ENCODE measurements at regions not wholly inside any gene's neighbourhood (a gene's known extent, or its start where the extent isn't known, plus 50 kb on each side); places are given as distances from the start of the nearest gene placed in this dataset.

GRCh38 chr3:30342318-30343060 is 263.9 kb upstream of the TGFBR2 start:
- DNase-seq (no peak), ATAC-seq (ENCODE audit: low FRiP score) (peak; percentile 94)
- Histone ChIP-seq H3K9me3 (ENCODE audit: control insufficient read depth, low read length) (no peaks in the 10 kb centered on the region), H3K36me3 (ENCODE audit: control insufficient read depth in 1 of 2, insufficient read depth in 2 of 2, low read length in 1 of 2) (no peaks in the 10 kb centered on the region), H3K4me3 (ENCODE audit: low read length in 2 of 2) (no peak overlapping the region), H3K27ac (ENCODE audit: low read depth in 1 of 2, low read length in 2 of 2) (peak overlapping the region; percentile 67 to 79), H3K4me1 (ENCODE audit: control insufficient read depth in 1 of 2, insufficient read depth in 2 of 2, low read length in 2 of 2) (peaks cover 2 to 3% of the 10 kb centered on the region in 2 donors), H3K27me3 (ENCODE audit: control insufficient read depth in 1 of 2, insufficient read depth in 2 of 2, low read length in 1 of 2) (no peaks in the 10 kb centered on the region)
- intact Hi-C loops (cut with DNase I), result loop anchor here (10.0 kb wide), 2 partner anchors 152 to 352 kb away; no protein-coding TSS in a partner anchor
- 30 to 31% methylated on average over 6 of the region's 6 CpGs for WGBS, 2 donors

GRCh38 chr3:30343067-30343831 is 263.2 kb upstream of the TGFBR2 start:
- H3K9me3 ChIP-seq (ENCODE audit: control insufficient read depth, low read length), result no peaks in the 10 kb centered on the region
- 66% methylated on average over 4 of the region's 4 CpGs for WGBS, 2 donors
- ATAC-seq (ENCODE audit: low FRiP score) (no peak), DNase-seq (no peak)
- intact Hi-C loops (cut with DNase I), result loop anchor here (10.0 kb wide), 2 partner anchors 152 to 352 kb away; no protein-coding TSS in a partner anchor
- H3K4me1 ChIP-seq (ENCODE audit: control insufficient read depth in 1 of 2, insufficient read depth in 2 of 2, low read length in 2 of 2), result peaks cover 2 to 3% of the 10 kb centered on the region in 2 donors
- H3K27ac ChIP-seq (ENCODE audit: low read depth in 1 of 2, low read length in 2 of 2), result peak overlapping the region in 1 of 2 donors; percentile 67
- H3K27me3 ChIP-seq (ENCODE audit: control insufficient read depth in 1 of 2, insufficient read depth in 2 of 2, low read length in 1 of 2), result no peaks in the 10 kb centered on the region
- no peaks in the 10 kb centered on the region for H3K36me3 ChIP-seq (ENCODE audit: control insufficient read depth in 1 of 2, insufficient read depth in 2 of 2, low read length in 1 of 2)
- no peak overlapping the region for H3K4me3 ChIP-seq (ENCODE audit: low read length in 2 of 2)

- 98% methylated on average over 1 of the region's 1 CpG for WGBS, 2 donors
- intact Hi-C loops (cut with DNase I), result loop anchor here (10.0 kb wide), 2 partner anchors 151 to 351 kb away; no protein-coding TSS in a partner anchor
- H3K27ac ChIP-seq (ENCODE audit: low read depth in 1 of 2, low read length in 2 of 2), result no peak overlapping the region
- DNase-seq (no peak), ATAC-seq (ENCODE audit: low FRiP score) (no peak)
- H3K4me1 ChIP-seq (ENCODE audit: control insufficient read depth in 1 of 2, insufficient read depth in 2 of 2, low read length in 2 of 2), result peaks cover 2 to 3% of the 10 kb centered on the region in 2 donors
- no peaks in the 10 kb centered on the region for H3K9me3 ChIP-seq (ENCODE audit: control insufficient read depth, low read length)
- H3K36me3 ChIP-seq (ENCODE audit: control insufficient read depth in 1 of 2, insufficient read depth in 2 of 2, low read length in 1 of 2), result no peaks in the 10 kb centered on the region
- H3K4me3 ChIP-seq (ENCODE audit: low read length in 2 of 2), result no peak overlapping the region
- no peaks in the 10 kb centered on the region for H3K27me3 ChIP-seq (ENCODE audit: control insufficient read depth in 1 of 2, insufficient read depth in 2 of 2, low read length in 1 of 2)
Measured at GRCh38 chr3:30343861-30344260, 262.5 kb upstream of the TGFBR2 start.

GRCh38 chr3:30344288-30344687 is 262.1 kb upstream of the TGFBR2 start:
- H3K36me3 ChIP-seq (ENCODE audit: control insufficient read depth in 1 of 2, insufficient read depth in 2 of 2, low read length in 1 of 2), result no peaks in the 10 kb centered on the region
- 98 to 100% methylated on average over 1 of the region's 1 CpG for WGBS, 2 donors
- ATAC-seq (ENCODE audit: low FRiP score), result no peak

GRCh38 chr3:30346933-30347320 is 259.5 kb upstream of the TGFBR2 start:
- intact Hi-C loops (cut with DNase I), result loop anchor here (10.0 kb wide), 2 partner anchors 148 to 348 kb away; no protein-coding TSS in a partner anchor
- Histone ChIP-seq H3K4me1 (ENCODE audit: control insufficient read depth in 1 of 2, insufficient read depth in 2 of 2, low read length in 2 of 2) (peaks cover 1 to 11% of the 10 kb centered on the region in 2 donors), H3K27me3 (ENCODE audit: control insufficient read depth in 1 of 2, insufficient read depth in 2 of 2, low read length in 1 of 2) (no peaks in the 10 kb centered on the region), H3K36me3 (ENCODE audit: control insufficient read depth in 1 of 2, insufficient read depth in 2 of 2, low read length in 1 of 2) (no peaks in the 10 kb centered on the region), H3K9me3 (ENCODE audit: control insufficient read depth, low read length) (no peaks in the 10 kb centered on the region), H3K27ac (ENCODE audit: low read depth in 1 of 2, low read length in 2 of 2) (no peak overlapping the region), H3K4me3 (ENCODE audit: low read length in 2 of 2) (no peak overlapping the region)
- DNase-seq, result no peak
- no peak for ATAC-seq (ENCODE audit: low FRiP score)

More at GRCh38 chr3:30344288-30344687, 262.1 kb upstream of the TGFBR2 start:
- Histone ChIP-seq H3K27me3 (ENCODE audit: control insufficient read depth in 1 of 2, insufficient read depth in 2 of 2, low read length in 1 of 2) (no peaks in the 10 kb centered on the region), H3K4me3 (ENCODE audit: low read length in 2 of 2) (no peak overlapping the region), H3K9me3 (ENCODE audit: control insufficient read depth, low read length) (no peaks in the 10 kb centered on the region), H3K27ac (ENCODE audit: low read depth in 1 of 2, low read length in 2 of 2) (no peak overlapping the region), H3K4me1 (ENCODE audit: control insufficient read depth in 1 of 2, insufficient read depth in 2 of 2, low read length in 2 of 2) (peaks cover 2 to 3% of the 10 kb centered on the region in 2 donors)
- intact Hi-C loops (cut with DNase I), result loop anchor here (10.0 kb wide), 2 partner anchors 151 to 351 kb away; no protein-coding TSS in a partner anchor
- no peak for DNase-seq

- no peak overlapping the region for H3K27ac ChIP-seq (ENCODE audit: low read depth in 1 of 2, low read length in 2 of 2)
- H3K4me1 ChIP-seq (ENCODE audit: control insufficient read depth in 1 of 2, insufficient read depth in 2 of 2, low read length in 2 of 2), result peaks cover 1 to 14% of the 10 kb centered on the region in 2 donors
- no peak overlapping the region for H3K4me3 ChIP-seq (ENCODE audit: low read length in 2 of 2)
- no peaks in the 10 kb centered on the region for H3K36me3 ChIP-seq (ENCODE audit: control insufficient read depth in 1 of 2, insufficient read depth in 2 of 2, low read length in 1 of 2)
- no peaks in the 10 kb centered on the region for H3K9me3 ChIP-seq (ENCODE audit: control insufficient read depth, low read length)
- no peaks in the 10 kb centered on the region for H3K27me3 ChIP-seq (ENCODE audit: control insufficient read depth in 1 of 2, insufficient read depth in 2 of 2, low read length in 1 of 2)
- WGBS, 2 donors, result 65 to 94% methylated on average over 1 of the region's 1 CpG
- no peak for ATAC-seq (ENCODE audit: low FRiP score)
- no peak for DNase-seq
- intact Hi-C loops (cut with DNase I), result loop anchor here (10.0 kb wide), 2 partner anchors 147 to 347 kb away; no protein-coding TSS in a partner anchor
Measured at GRCh38 chr3:30347679-30348216, 258.7 kb upstream of the TGFBR2 start.

GRCh38 chr3:30349507-30349906 is 256.9 kb upstream of the TGFBR2 start:
- WGBS, 2 donors, result 81 to 83% methylated on average over 3 of the region's 3 CpGs
- ATAC-seq (ENCODE audit: low FRiP score), result no peak
- intact Hi-C loops (cut with DNase I), result loop anchor here (10.0 kb wide), 2 partner anchors 145 to 345 kb away; no protein-coding TSS in a partner anchor

GRCh38 chr3:30350011-30350410 is 256.4 kb upstream of the TGFBR2 start:
- H3K4me3 ChIP-seq (ENCODE audit: low read length in 2 of 2), result no peak overlapping the region
- no peaks in the 10 kb centered on the region for H3K9me3 ChIP-seq (ENCODE audit: control insufficient read depth, low read length)
- H3K4me1 ChIP-seq (ENCODE audit: control insufficient read depth in 1 of 2, insufficient read depth in 2 of 2, low read length in 2 of 2), result peaks cover 6 to 25% of the 10 kb centered on the region in 2 donors
- H3K27me3 ChIP-seq (ENCODE audit: control insufficient read depth in 1 of 2, insufficient read depth in 2 of 2, low read length in 1 of 2), result no peaks in the 10 kb centered on the region
- H3K36me3 ChIP-seq (ENCODE audit: control insufficient read depth in 1 of 2, insufficient read depth in 2 of 2, low read length in 1 of 2), result no peaks in the 10 kb centered on the region
- ATAC-seq (ENCODE audit: low FRiP score) (no peak), DNase-seq (no peak)
- WGBS, 2 donors, result 38 to 46% methylated on average over 4 of the region's 4 CpGs
- intact Hi-C loops (cut with DNase I), result loop anchor here in 1 of 2 donors (5.0 kb wide), 2 partner anchors 63 to 92 kb away; no protein-coding TSS in a partner anchor
- H3K27ac ChIP-seq (ENCODE audit: low read depth in 1 of 2, low read length in 2 of 2), result peak overlapping the region in 1 of 2 donors; percentile 18

More at GRCh38 chr3:30349507-30349906, 256.9 kb upstream of the TGFBR2 start:
- Histone ChIP-seq H3K27ac (ENCODE audit: low read depth in 1 of 2, low read length in 2 of 2) (no peak overlapping the region), H3K27me3 (ENCODE audit: control insufficient read depth in 1 of 2, insufficient read depth in 2 of 2, low read length in 1 of 2) (no peaks in the 10 kb centered on the region), H3K4me3 (ENCODE audit: low read length in 2 of 2) (no peak overlapping the region), H3K36me3 (ENCODE audit: control insufficient read depth in 1 of 2, insufficient read depth in 2 of 2, low read length in 1 of 2) (no peaks in the 10 kb centered on the region), H3K4me1 (ENCODE audit: control insufficient read depth in 1 of 2, insufficient read depth in 2 of 2, low read length in 2 of 2) (peaks cover 3 to 22% of the 10 kb centered on the region in 2 donors), H3K9me3 (ENCODE audit: control insufficient read depth, low read length) (no peaks in the 10 kb centered on the region)
- no peak for DNase-seq

Measured in aorta (tissue), 5 donors.